Kidney glomerular epithelial cell (primary cell): ENCODE measurements at regions not wholly inside any gene's neighbourhood (a gene's known extent, or its start where the extent isn't known, plus 50 kb on each side); places are given as distances from the start of the nearest gene placed in this dataset.
"Not testable (repeated sequence)": the region's sequence is repeated elsewhere in the genome, so short reads cannot be mapped to it uniquely, and the experiment has no call there.

Experiments used
- DNase-seq: peaks from one replicate; lab custom pipeline; 2025; lab: John Stamatoyannopoulos, UW

- no peak for DNase-seq
Measured at GRCh38 chr6:66623050-66623449, 916.0 kb upstream of the EYS start.

GRCh38 chr6:66605971-66606370, 898.9 kb upstream of the EYS start:
- DNase-seq, result no peak

- DNase-seq, result no peak
Measured at GRCh38 chr6:66605011-66605410, 898.0 kb upstream of the EYS start.

- no peak for DNase-seq
Measured at GRCh38 chr6:66599541-66599940, 892.5 kb upstream of the EYS start.

GRCh38 chr6:66578362-66578761, 871.3 kb upstream of the EYS start:
- DNase-seq, result no peak

GRCh38 chr6:66568271-66568670, 861.2 kb upstream of the EYS start:
- DNase-seq, result no peak

GRCh38 chr6:66561479-66561878, 854.5 kb upstream of the EYS start:
- no peak for DNase-seq

- no peak for DNase-seq
Measured at GRCh38 chr6:66558189-66558588, 851.2 kb upstream of the EYS start.

- no peak for DNase-seq
Measured at GRCh38 chr6:66556936-66557335, 849.9 kb upstream of the EYS start.

- no peak for DNase-seq
Measured at GRCh38 chr6:66555082-66555481, 848.1 kb upstream of the EYS start.

- DNase-seq, result no peak
Measured at GRCh38 chr6:66553441-66553840, 846.4 kb upstream of the EYS start.

GRCh38 chr6:66538551-66539135, 831.6 kb upstream of the EYS start:
- DNase-seq, result no peak

GRCh38 chr6:66533921-66534404, 826.9 kb upstream of the EYS start:
- DNase-seq, result no peak

- DNase-seq, result no peak
Measured at GRCh38 chr6:66526061-66526460, 819.0 kb upstream of the EYS start.

- no peak for DNase-seq
Measured at GRCh38 chr6:66522864-66523263, 815.8 kb upstream of the EYS start.

GRCh38 chr6:66516377-66516776, 809.4 kb upstream of the EYS start:
- DNase-seq, result no peak

- DNase-seq, result no peak
Measured at GRCh38 chr6:66508433-66508832, 801.4 kb upstream of the EYS start.

GRCh38 chr6:66499851-66500250, 792.8 kb upstream of the EYS start:
- no peak for DNase-seq

GRCh38 chr6:66496659-66497058, 789.6 kb upstream of the EYS start:
- peak; percentile 3 for DNase-seq

GRCh38 chr6:66494643-66495042, 787.6 kb upstream of the EYS start:
- not testable (repeated sequence) for DNase-seq

- DNase-seq, result no peak
Measured at GRCh38 chr6:66489269-66489987, 782.4 kb upstream of the EYS start.

- DNase-seq, result no peak
Measured at GRCh38 chr6:66481216-66481615, 774.2 kb upstream of the EYS start.

GRCh38 chr6:66478705-66479104, 771.7 kb upstream of the EYS start:
- DNase-seq, result no peak

- DNase-seq, result no peak
Measured at GRCh38 chr6:66435321-66435720, 728.3 kb upstream of the EYS start.
